ENCODE measurements at regions not wholly inside any gene's neighbourhood (a gene's known extent, or its start where the extent isn't known, plus 50 kb on each side); places are given as distances from the start of the nearest gene placed in this dataset.

DNA sequence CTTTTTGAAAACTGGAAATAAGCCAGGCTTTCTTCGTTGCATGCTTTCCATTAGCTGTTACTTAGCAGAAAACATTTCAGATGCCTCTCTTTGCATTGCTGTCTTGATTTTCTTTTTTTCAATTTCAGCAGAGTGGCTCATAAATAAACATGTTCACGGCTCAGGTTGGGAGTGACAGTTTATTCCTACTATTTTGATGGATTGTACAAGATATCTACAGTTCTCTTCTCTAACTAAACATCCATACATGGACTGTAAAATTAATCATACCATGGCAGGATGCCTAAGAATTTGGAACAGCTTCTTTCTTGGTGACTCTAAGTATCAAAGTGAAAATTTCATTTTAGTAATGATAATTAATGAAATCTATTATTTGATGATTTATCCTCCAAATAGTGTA is 130.5 kb upstream of the EPHA7 start:
- DNase-seq (ENCODE audit: low spot score): no peak

DNA sequence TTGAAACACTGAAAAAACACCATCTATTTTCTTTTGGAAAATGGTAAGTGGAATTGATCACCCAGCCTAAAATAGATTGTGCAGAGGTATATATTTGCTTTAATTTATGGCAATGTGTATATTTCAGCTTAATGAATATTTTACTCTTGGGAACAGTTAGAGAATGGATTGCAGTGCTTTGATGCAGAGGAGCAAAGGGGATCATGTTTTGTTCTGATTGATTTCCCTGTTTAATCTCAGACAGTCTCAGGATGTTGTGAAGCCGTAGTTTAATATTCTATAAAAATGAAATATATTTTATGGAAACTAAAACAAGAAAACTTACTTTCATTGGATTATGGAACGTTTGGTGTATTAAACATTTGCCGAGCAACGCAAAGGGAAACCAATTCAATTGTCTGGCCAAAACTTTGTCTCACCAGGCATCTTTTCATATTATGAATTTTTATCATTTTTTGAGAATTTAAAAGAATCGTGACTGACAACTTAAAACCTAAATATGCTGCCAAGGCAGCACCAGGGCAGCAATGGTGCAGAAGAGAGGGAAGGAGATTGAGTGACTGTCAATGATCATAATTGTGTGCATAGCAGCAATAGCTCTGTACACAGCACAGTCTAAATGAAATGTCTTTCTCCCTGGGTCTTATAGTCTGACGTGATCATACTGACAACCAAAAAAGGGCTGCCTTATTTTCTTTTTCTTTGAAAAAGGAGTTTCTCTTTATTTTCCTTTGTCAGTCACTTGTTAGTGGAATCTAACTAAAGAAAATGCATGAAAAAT is 105.5 kb upstream of the EPHA7 start:
- no peak for DNase-seq (ENCODE audit: low spot score)

DNA sequence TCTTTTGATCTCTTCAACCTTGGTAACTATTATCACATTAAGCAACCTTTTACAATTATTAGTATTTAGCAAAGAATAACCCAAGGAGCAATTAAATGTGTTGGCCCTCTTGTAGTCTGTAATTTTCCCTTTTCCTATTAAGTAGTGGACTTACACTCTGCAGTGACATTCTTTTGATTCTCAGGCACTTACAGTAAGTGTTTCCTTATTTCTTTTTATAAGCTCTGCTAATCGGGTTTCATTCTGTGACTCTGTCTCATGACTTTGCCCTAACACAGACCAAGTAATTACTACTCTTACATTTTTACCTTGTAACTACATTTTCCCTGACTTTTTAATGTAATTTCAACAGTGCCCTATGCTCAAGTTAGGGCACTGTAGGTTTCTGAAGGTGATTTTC is 104.0 kb upstream of the EPHA7 start:
- DNase-seq (ENCODE audit: low spot score): no peak

- no peak for DNase-seq (ENCODE audit: low spot score)
Measured at GRCh38 chr6:93516441-93516840, 97.1 kb upstream of the EPHA7 start.

GRCh38 chr6:93515736-93516135 is 96.4 kb upstream of the EPHA7 start:
- DNase-seq (ENCODE audit: low spot score): no peak

GRCh38 chr6:93498713-93499112 is 79.4 kb upstream of the EPHA7 start:
- no peak for DNase-seq (ENCODE audit: low spot score)

DNA sequence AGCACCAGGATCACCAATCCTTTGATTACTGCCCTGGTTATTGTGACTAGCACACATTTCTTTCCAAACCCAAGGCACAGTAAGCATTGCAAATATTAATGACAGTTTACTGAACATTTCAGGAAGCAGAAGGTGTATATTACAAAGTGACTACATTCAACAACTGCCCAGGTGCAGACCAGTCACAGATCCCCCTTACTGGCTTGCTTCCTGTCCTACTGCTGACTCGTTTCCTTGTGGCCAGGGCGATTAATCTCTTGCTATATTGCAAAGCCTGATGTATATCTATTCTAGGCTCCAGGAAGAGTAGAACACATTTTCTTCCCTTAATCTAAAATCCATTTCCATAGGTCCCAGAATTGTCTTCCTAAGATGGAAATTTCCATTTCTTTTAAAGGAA is 77.2 kb upstream of the EPHA7 start:
- no peak for DNase-seq (ENCODE audit: low spot score)

DNA sequence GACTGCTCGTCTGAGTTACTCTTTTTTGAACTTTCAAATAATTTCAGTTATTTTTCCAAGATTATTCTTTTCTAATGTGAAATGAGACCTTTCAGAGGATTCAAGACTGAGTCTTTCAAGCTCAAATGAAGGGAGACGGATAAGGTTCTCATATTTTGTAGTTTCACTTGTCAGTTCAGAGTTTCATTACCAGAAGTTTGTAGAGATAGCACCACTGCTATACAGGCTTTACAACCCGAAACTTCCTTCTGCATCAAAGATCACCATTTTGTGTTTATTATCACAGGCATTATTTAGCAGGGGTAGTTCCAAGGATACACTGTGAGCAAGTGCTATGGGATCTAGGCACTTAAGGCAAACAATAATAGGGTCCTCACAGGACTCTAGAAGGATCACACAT is 74.7 kb upstream of the EPHA7 start:
- no peak for DNase-seq (ENCODE audit: low spot score)

DNA sequence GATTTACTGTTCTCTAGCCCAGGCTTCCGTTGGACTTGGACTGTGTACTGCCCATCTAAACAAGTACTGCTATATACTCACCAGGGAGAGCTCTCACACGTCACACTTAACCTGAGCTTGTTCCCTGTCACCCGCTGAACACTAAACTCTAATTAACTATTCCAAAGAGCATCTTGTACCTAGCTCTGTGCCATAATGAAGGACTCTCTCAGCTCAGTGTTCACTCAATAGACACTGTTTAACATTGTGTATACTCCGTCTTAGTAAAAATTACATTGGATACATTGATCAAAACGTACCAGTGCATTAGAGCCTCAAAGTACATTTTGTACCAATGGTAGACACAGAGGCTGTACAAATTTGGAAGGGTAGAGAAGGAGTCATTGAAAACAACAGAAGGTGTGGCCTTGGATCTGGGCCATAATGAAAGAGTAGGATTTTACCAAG is 55.4 kb upstream of the EPHA7 start:
- DNase-seq (ENCODE audit: low spot score): no peak

DNA sequence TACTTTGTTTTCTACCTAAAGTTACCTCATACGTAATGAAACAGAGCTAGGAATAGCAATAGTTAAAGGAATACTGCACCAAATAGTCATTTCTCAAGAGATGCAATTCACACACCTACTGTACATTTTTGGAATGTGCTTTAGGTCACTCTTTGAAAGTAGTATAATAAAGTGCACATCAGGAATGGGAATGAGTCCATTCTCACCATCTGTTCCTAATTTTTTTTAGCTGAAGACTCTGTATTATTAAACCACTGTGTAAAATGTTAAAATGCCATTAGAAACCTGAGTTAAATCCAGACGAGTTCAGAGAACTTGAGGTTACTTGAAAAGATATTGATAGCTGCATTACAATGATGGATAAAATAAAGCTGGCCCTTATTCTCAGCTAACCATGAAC is 51.9 kb upstream of the EPHA7 start:
- DNase-seq (ENCODE audit: low spot score): no peak

Data from hepatic stellate cell (primary cell).